ENCODE measurements at regions not wholly inside any gene's neighbourhood (a gene's known extent, or its start where the extent isn't known, plus 50 kb on each side); places are given as distances from the start of the nearest gene placed in this dataset.

- TF ChIP-seq, protein P1, sequence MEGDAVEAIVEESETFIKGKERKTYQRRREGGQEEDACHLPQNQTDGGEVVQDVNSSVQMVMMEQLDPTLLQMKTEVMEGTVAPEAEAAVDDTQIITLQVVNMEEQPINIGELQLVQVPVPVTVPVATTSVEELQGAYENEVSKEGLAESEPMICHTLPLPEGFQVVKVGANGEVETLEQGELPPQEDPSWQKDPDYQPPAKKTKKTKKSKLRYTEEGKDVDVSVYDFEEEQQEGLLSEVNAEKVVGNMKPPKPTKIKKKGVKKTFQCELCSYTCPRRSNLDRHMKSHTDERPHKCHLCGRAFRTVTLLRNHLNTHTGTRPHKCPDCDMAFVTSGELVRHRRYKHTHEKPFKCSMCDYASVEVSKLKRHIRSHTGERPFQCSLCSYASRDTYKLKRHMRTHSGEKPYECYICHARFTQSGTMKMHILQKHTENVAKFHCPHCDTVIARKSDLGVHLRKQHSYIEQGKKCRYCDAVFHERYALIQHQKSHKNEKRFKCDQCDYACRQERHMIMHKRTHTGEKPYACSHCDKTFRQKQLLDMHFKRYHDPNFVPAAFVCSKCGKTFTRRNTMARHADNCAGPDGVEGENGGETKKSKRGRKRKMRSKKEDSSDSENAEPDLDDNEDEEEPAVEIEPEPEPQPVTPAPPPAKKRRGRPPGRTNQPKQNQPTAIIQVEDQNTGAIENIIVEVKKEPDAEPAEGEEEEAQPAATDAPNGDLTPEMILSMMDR (IDR thresholded peaks at IDR 0.05), result no peak
- TF ChIP-seq POLR2A (IDR thresholded peaks at IDR 0.05) (no peak), POLR2AphosphoS5 (IDR thresholded peaks at IDR 0.05) (no peak)
Observed at GRCh38 chr16:59975953-59976352, 1241.8 kb upstream of the GOT2 start.
